K562 (cell line): ENCODE measurements at regions not wholly inside any gene's neighbourhood (a gene's known extent, or its start where the extent isn't known, plus 50 kb on each side); places are given as distances from the start of the nearest gene placed in this dataset.

ENCODE experiments used
- ATAC-seq: fragments of 200-7000 bp; cut with Tn5 transposase; 3 replicates; pipeline ENCODE4 v1.9.1; 2020; ENCODE audit warnings: moderate library complexity
- BruUV-seq: library from RNA; stranded (reverse); fragments of 400-500 nt; replicated peaks from 2 replicates; lab custom pipeline; 2021; lab: Mats Ljungman, UMichigan
- CTCF ChIA-PET: fragments of 300-600 bp; formaldehyde crosslinking; extraction: SDS; loops from one replicate; lab custom pipeline; 2021; ENCODE audit warnings: low intra/inter-chr PET ratio; lab: Yijun Ruan, JAX
- POLR2A ChIA-PET: fragments of 300-600, 350-650 bp; sonication (Branson Sonifier 250); formaldehyde crosslinking; extraction: SDS; loops from one replicate; lab custom pipeline; 2021; ENCODE audit warnings: antibody characterized with exemption, inconsistent platforms; lab: Yijun Ruan, JAX
- DNase-seq, 4 experiments: peaks; one replicate each; pipeline versions ENCODE4 v3.0.0 to v3.0.0-alpha.2; 2011 to 2018; ENCODE audit warnings: low spot score in 3 of 4, mixed read lengths in 3 of 4; ENCODE audit errors: extremely low read depth in 1 of 4
- FAIRE-seq: peaks from 2 replicates; lab custom pipeline; 2011; peaks lifted over from hg19 to GRCh38; lab: Jason Lieb, UNC
- H2AFZ ChIP-seq: 2 replicates; pipeline ENCODE4 v1.6.0; 2011; ENCODE audit warnings: low read depth, low read length, control low read depth, inconsistent platforms
- H3K27ac ChIP-seq: fragments of 200-600 bp; 3 replicates; pipeline ENCODE4 v1.8.0; 2011; ENCODE audit warnings: low read depth, mild to moderate bottlenecking, control low read depth, inconsistent platforms, low read length, moderate library complexity, mixed read lengths; ENCODE audit errors: extremely low read depth
- H3K27me3 ChIP-seq, 2 experiments: fragments of 300-600 bp in 1 of 2; 2 replicates in 1 of 2; 3 replicates in 1 of 2; pipeline versions ENCODE4 v1.6.0 to v1.8.0; 2011; ENCODE audit warnings: inconsistent platforms in 2 of 2, low read length in 2 of 2, mild to moderate bottlenecking in 1 of 2, mixed read lengths in 1 of 2, moderate library complexity in 1 of 2; ENCODE audit not compliant: control insufficient read depth in 2 of 2, insufficient read depth in 2 of 2
- H3K36me3 ChIP-seq: fragments of 300-600 bp; 3 replicates; pipeline ENCODE4 v1.8.0; 2011; ENCODE audit warnings: mild to moderate bottlenecking, low read length, inconsistent platforms; ENCODE audit not compliant: control insufficient read depth, insufficient read depth
- H3K4me1 ChIP-seq, 2 experiments: fragments of 200-600 bp in 1 of 2; replicated peaks in 1 of 2; 2 replicates in 1 of 2; 3 replicates in 1 of 2; pipeline versions ENCODE4 v1.5.1 to v1.8.0; 2011; ENCODE audit warnings: inconsistent platforms in 2 of 2, low read length in 2 of 2, mild to moderate bottlenecking in 1 of 2, mixed read lengths in 1 of 2, moderate library complexity in 1 of 2; ENCODE audit not compliant: control insufficient read depth in 2 of 2, insufficient read depth in 2 of 2
- H3K4me2 ChIP-seq: 2 replicates; pipeline ENCODE4 v1.6.1; 2011; ENCODE audit warnings: low read length, control low read depth, inconsistent platforms, mixed read lengths; ENCODE audit not compliant: insufficient read depth
- H3K4me3 ChIP-seq: fragments of 200-600 bp; sonication (generic), shearing (Covaris generic); 2 replicates; pipeline ENCODE4 v1.5.1; 2016; ENCODE audit warnings: control low read depth, inconsistent platforms
- H3K79me2 ChIP-seq: fragments of 200-600 bp; 3 replicates; pipeline ENCODE4 v1.8.0; 2011; ENCODE audit warnings: low read length, inconsistent platforms; ENCODE audit not compliant: control insufficient read depth, insufficient read depth
- H3K9ac ChIP-seq, 2 experiments: 2 replicates each; pipeline versions ENCODE4 v1.6.0 to v1.6.1; 2011; ENCODE audit warnings: low read depth in 2 of 2, low read length in 2 of 2, control low read depth in 1 of 2, inconsistent platforms in 1 of 2, mild to moderate bottlenecking in 1 of 2, mixed read lengths in 1 of 2; ENCODE audit not compliant: insufficient read depth in 1 of 2
- H3K9me1 ChIP-seq: one replicate; pipeline ENCODE4 v1.6.0; 2011; ENCODE audit warnings: inconsistent platforms, mild to moderate bottlenecking, low read length, moderate library complexity; ENCODE audit not compliant: control insufficient read depth, insufficient read depth
- H3K9me3 ChIP-seq: replicated peaks from 2 replicates; pipeline ENCODE4 v1.5.1; 2011; ENCODE audit warnings: low read depth, low read length, inconsistent platforms; ENCODE audit not compliant: control insufficient read depth, insufficient read depth
- H4K20me1 ChIP-seq: replicated peaks from 2 replicates; pipeline ENCODE4 v1.6.1; 2011; ENCODE audit warnings: low read length, inconsistent platforms, mixed read lengths; ENCODE audit not compliant: control insufficient read depth, insufficient read depth
- ELF4 ChIP-seq: fragments of 450-650 bp; formaldehyde crosslinking; IDR thresholded peaks from 2 replicates; pipeline ENCODE4 v1.4.0; 2022; ENCODE audit warnings: missing genetic modification characterization
- HDAC6 ChIP-seq: IDR thresholded peaks from 2 replicates; pipeline ENCODE4 v1.6.1; 2012; ENCODE audit warnings: low read depth, mild to moderate bottlenecking, control low read depth, inconsistent platforms, low read length, moderate library complexity
- HOXB6 ChIP-seq: fragments of 250-450 bp; sonication (Bioruptor Pico); IDR thresholded peaks from 2 replicates; pipeline ENCODE4 v1.5.1; 2022; ENCODE audit warnings: mild to moderate bottlenecking, borderline replicate concordance
- JUNB ChIP-seq: fragments of 450-650 bp; formaldehyde crosslinking; conservative IDR thresholded peaks from 2 replicates; pipeline ENCODE4 v1.4.0; 2020; ENCODE audit warnings: mild to moderate bottlenecking
- NFRKB ChIP-seq: fragments of 450-650 bp; IDR thresholded peaks from 2 replicates; pipeline ENCODE4 v1.6.1; 2016; ENCODE audit warnings: low read depth
- SUPT5H ChIP-seq: fragments of 450-650 bp; IDR thresholded peaks from 2 replicates; pipeline ENCODE4 v1.6.1; 2016
- TEAD1 ChIP-seq, 2 experiments: fragments of 450-650 bp in 1 of 2; sonication (generic) in 1 of 2; formaldehyde crosslinking; IDR thresholded peaks; 2 replicates each; pipeline versions ENCODE4 v1.4.0 to v1.8.0; 2020 to 2022; ENCODE audit warnings: mild to moderate bottlenecking in 2 of 2, missing genetic modification reagents in 1 of 2
- ZNF764 ChIP-seq: fragments of 250-450 bp; sonication (Bioruptor Pico); IDR thresholded peaks from 2 replicates; pipeline ENCODE4 v1.4.0; 2020; ENCODE audit warnings: low read depth, mild to moderate bottlenecking, moderate library complexity
- WGBS: fragments of 100-300 bp; shearing (Covaris generic); methylation state at CpG from one replicate; pipeline ENCODE4 v1.1.6; 2016; ENCODE audit warnings: low coverage, mixed read lengths; ENCODE audit not compliant: insufficient coverage; ENCODE audit errors: missing lambda C conversion rate; 5-methylcytosine and 5-hydroxymethylcytosine counted together
- in situ Hi-C: fragments of 300-500 bp; cut with MboI; formaldehyde crosslinking; loops from 4 replicates; pipeline ENCODE4 v1.15.0; 2018; ENCODE audit warnings: inconsistent platforms, mixed read lengths
- intact Hi-C: fragments of 100-400 bp; cut with micrococcal nuclease; formaldehyde crosslinking; loops from 2 replicates; pipeline ENCODE4 v1.14.2; 2022
- TF ChIP-seq, protein P1 (sequence below), 2 experiments: IDR thresholded peaks in 1 of 2; conservative IDR thresholded peaks in 1 of 2; 2 replicates each; pipeline ENCODE4 v1.6.1; 2016; ENCODE audit warnings: low read depth in 2 of 2, mild to moderate bottlenecking in 1 of 2, missing compliant biosample characterization in 1 of 2, missing genetic modification characterization in 1 of 2, moderate library complexity in 1 of 2
- TF ChIP-seq, protein P2 (sequence below): fragments of 250-450 bp; sonication (Bioruptor Pico); IDR thresholded peaks from 2 replicates; pipeline ENCODE4 v1.4.0; 2020; ENCODE audit warnings: mild to moderate bottlenecking, moderate library complexity, borderline replicate concordance
- TF ChIP-seq, protein P3 (sequence below): IDR thresholded peaks from 3 replicates; pipeline ENCODE4 v1.6.1; 2011; ENCODE audit warnings: borderline replicate concordance, mild to moderate bottlenecking, moderate library complexity; ENCODE audit not compliant: insufficient read length; ENCODE audit errors: extremely low read depth
- TF ChIP-seq, protein P4 (sequence below): conservative IDR thresholded peaks from 2 replicates; pipeline ENCODE4 v1.6.1; 2011; ENCODE audit warnings: low read depth, mild to moderate bottlenecking, low read length; ENCODE audit not compliant: control insufficient read depth

DNA sequence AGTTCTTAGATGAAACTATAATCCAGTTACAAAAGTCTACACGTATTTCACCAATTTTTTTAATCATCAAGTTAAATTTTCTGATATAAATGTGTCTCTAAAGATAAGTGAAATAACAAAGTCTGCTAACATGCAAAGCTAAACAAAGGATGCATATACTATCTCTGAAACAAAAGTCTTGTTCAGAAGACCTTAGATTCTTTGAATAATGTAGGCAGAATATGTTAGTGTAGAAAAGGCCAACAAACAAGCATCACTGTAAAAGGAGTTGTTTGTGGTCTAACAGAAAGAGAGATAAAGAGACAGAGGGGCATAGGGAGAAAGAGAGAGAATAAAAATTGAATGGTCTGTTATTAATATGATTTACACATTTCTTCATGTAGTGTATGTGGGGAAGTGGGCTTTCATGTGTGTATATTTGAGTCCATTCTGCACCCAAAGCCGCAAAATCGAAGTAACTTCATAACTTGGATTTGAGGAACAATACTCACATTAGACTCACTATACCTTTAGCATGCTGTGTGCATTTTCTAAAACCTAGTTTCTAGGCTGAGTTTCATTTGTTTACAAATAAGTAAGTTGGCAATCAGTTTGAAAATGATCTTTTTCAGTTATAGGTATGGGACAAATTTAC lies 734.8 kb upstream of the REG3G start:
- Histone ChIP-seq H3K27ac (no peak overlapping the region), H3K79me2 (no peaks in the 10 kb centered on the region), H3K4me1 (no peaks in the 10 kb centered on the region), H3K4me3 (no peak overlapping the region), H3K9me1 (no peaks in the 10 kb centered on the region), H3K27me3 (no peaks in the 10 kb centered on the region), H3K4me2 (no peak overlapping the region), H3K36me3 (no peaks in the 10 kb centered on the region), H4K20me1 (no peaks in the 10 kb centered on the region), H3K9ac (no peak overlapping the region), H3K9me3 (no peaks in the 10 kb centered on the region), H2AFZ (no peak overlapping the region)
- no peak for FAIRE-seq
- in situ Hi-C loops (no loop called here), intact Hi-C loops (no loop called here)
- ATAC-seq = no peak
- ChIA-PET CTCF (no interaction called here), POLR2A (no interaction called here)
- DNase-seq = no peak
- 21% methylated on average over 3 of the region's 3 CpGs for WGBS
- no TSS peak for BruUV-seq
- TF ChIP-seq SUPT5H (no peak), NFRKB (no peak), HOXB6 (CRISPR knock-in tag) (no peak), ELF4 (no peak), HDAC6 (no peak), TEAD1 (CRISPR knock-in tag; IDR thresholded peaks at IDR 0.05) (no peak), ZNF764 (CRISPR knock-in tag) (no peak), JUNB (CRISPR knock-in tag) (no peak)
- TF ChIP-seq, protein P1, sequence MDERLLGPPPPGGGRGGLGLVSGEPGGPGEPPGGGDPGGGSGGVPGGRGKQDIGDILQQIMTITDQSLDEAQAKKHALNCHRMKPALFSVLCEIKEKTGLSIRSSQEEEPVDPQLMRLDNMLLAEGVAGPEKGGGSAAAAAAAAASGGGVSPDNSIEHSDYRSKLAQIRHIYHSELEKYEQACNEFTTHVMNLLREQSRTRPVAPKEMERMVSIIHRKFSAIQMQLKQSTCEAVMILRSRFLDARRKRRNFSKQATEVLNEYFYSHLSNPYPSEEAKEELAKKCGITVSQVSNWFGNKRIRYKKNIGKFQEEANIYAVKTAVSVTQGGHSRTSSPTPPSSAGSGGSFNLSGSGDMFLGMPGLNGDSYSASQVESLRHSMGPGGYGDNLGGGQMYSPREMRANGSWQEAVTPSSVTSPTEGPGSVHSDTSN (CRISPR knock-in tag; IDR thresholded peaks at IDR 0.05; ENCODE audit: low read depth) = no peak
- TF ChIP-seq, protein P1 (tag; conservative IDR thresholded peaks at IDR 0.05; ENCODE audit: low read depth) = no peak
- TF ChIP-seq, protein P2, sequence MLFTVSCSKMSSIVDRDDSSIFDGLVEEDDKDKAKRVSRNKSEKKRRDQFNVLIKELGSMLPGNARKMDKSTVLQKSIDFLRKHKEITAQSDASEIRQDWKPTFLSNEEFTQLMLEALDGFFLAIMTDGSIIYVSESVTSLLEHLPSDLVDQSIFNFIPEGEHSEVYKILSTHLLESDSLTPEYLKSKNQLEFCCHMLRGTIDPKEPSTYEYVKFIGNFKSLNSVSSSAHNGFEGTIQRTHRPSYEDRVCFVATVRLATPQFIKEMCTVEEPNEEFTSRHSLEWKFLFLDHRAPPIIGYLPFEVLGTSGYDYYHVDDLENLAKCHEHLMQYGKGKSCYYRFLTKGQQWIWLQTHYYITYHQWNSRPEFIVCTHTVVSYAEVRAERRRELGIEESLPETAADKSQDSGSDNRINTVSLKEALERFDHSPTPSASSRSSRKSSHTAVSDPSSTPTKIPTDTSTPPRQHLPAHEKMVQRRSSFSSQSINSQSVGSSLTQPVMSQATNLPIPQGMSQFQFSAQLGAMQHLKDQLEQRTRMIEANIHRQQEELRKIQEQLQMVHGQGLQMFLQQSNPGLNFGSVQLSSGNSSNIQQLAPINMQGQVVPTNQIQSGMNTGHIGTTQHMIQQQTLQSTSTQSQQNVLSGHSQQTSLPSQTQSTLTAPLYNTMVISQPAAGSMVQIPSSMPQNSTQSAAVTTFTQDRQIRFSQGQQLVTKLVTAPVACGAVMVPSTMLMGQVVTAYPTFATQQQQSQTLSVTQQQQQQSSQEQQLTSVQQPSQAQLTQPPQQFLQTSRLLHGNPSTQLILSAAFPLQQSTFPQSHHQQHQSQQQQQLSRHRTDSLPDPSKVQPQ (CRISPR knock-in tag) = no peak
- TF ChIP-seq, protein P3, sequence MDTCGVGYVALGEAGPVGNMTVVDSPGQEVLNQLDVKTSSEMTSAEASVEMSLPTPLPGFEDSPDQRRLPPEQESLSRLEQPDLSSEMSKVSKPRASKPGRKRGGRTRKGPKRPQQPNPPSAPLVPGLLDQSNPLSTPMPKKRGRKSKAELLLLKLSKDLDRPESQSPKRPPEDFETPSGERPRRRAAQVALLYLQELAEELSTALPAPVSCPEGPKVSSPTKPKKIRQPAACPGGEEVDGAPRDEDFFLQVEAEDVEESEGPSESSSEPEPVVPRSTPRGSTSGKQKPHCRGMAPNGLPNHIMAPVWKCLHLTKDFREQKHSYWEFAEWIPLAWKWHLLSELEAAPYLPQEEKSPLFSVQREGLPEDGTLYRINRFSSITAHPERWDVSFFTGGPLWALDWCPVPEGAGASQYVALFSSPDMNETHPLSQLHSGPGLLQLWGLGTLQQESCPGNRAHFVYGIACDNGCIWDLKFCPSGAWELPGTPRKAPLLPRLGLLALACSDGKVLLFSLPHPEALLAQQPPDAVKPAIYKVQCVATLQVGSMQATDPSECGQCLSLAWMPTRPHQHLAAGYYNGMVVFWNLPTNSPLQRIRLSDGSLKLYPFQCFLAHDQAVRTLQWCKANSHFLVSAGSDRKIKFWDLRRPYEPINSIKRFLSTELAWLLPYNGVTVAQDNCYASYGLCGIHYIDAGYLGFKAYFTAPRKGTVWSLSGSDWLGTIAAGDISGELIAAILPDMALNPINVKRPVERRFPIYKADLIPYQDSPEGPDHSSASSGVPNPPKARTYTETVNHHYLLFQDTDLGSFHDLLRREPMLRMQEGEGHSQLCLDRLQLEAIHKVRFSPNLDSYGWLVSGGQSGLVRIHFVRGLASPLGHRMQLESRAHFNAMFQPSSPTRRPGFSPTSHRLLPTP = no peak
- TF ChIP-seq, protein P4, sequence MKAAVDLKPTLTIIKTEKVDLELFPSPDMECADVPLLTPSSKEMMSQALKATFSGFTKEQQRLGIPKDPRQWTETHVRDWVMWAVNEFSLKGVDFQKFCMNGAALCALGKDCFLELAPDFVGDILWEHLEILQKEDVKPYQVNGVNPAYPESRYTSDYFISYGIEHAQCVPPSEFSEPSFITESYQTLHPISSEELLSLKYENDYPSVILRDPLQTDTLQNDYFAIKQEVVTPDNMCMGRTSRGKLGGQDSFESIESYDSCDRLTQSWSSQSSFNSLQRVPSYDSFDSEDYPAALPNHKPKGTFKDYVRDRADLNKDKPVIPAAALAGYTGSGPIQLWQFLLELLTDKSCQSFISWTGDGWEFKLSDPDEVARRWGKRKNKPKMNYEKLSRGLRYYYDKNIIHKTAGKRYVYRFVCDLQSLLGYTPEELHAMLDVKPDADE = no peak
